Activated CD8-positive, alpha-beta T cell treated with anti-CD3 and anti-CD28 coated beads for 36 hours (primary cell): ENCODE measurements at regions not wholly inside any gene's neighbourhood (a gene's known extent, or its start where the extent isn't known, plus 50 kb on each side); places are given as distances from the start of the nearest gene placed in this dataset.

Experiments
- ATAC-seq: fragments of 200-7000 bp; cut with Tn5 transposase; one replicate; pipeline ENCODE4 v1.10.0; 2021; ENCODE audit warnings: mild to moderate bottlenecking, moderate library complexity
- CTCF ChIA-PET: fragments of 350-600 bp; sonication (Branson Sonifier 250); formaldehyde crosslinking; loops from one replicate; lab custom pipeline; 2021; ENCODE audit warnings: antibody characterized with exemption; lab: Charles Lee
- POLR2A ChIA-PET: fragments of 350-600 bp; sonication (Branson Sonifier 250); formaldehyde crosslinking; loops from one replicate; lab custom pipeline; 2021; ENCODE audit warnings: antibody characterized with exemption; lab: Charles Lee
- DNase-seq: peaks from one replicate; pipeline ENCODE4 v3.0.0-alpha.2; 2020
- H3K27ac Mint-ChIP-seq: one replicate; pipeline ENCODE4 v1.8.0; 2021; ENCODE audit warnings: mild to moderate bottlenecking, mixed read lengths
- H3K27me3 Mint-ChIP-seq: one replicate; pipeline ENCODE4 v1.8.0; 2021; ENCODE audit warnings: mixed read lengths
- H3K36me3 Mint-ChIP-seq: one replicate; pipeline ENCODE4 v1.8.0; 2021; ENCODE audit warnings: low read depth, mixed read lengths
- H3K4me1 Mint-ChIP-seq: one replicate; pipeline ENCODE4 v1.8.0; 2021; ENCODE audit warnings: low read depth, mixed read lengths
- H3K4me3 Mint-ChIP-seq: one replicate; pipeline ENCODE4 v1.8.0; 2021; ENCODE audit warnings: mild to moderate bottlenecking, moderate library complexity, mixed read lengths
- H3K9me3 Mint-ChIP-seq: one replicate; pipeline ENCODE4 v1.8.0; 2021; ENCODE audit warnings: mixed read lengths
- CTCF ChIP-seq: fragments of 200-600 bp; IDR thresholded peaks from one replicate; pipeline ENCODE4 v1.8.0; 2022; ENCODE audit warnings: antibody characterized with exemption, mild to moderate bottlenecking
- intact Hi-C: fragments of 100-400 bp; cut with micrococcal nuclease; formaldehyde crosslinking; loops from one replicate; pipeline ENCODE4 v1.10.0; 2022

- DNase-seq (peak; percentile 29), ATAC-seq (peak; percentile 77)
- Mint-ChIP-seq H3K4me3 (no peak overlapping the region), H3K27me3 (peaks cover 17% of the 10 kb centered on the region), H3K9me3 (peaks cover 22% of the 10 kb centered on the region), H3K27ac (no peak overlapping the region), H3K36me3 (peaks cover 5% of the 10 kb centered on the region), H3K4me1 (peaks cover 2% of the 10 kb centered on the region)
- POLR2A ChIA-PET, result no interaction called here
- CTCF ChIA-PET, result no interaction called here
- no peak for TF ChIP-seq CTCF
- intact Hi-C loops, result no loop called here
Observed at GRCh38 chr4:101556842-101557241, 209.5 kb upstream of the PPP3CA start.

GRCh38 chr4:101555341-101555880 lies 208.1 kb upstream of the PPP3CA start:
- Mint-ChIP-seq H3K27me3 (peaks cover 16% of the 10 kb centered on the region), H3K4me3 (no peak overlapping the region), H3K9me3 (peaks cover 22% of the 10 kb centered on the region), H3K36me3 (peaks cover 5% of the 10 kb centered on the region), H3K4me1 (peaks cover 2% of the 10 kb centered on the region), H3K27ac (no peak overlapping the region)
- DNase-seq, result no peak
- ATAC-seq, result no peak
- POLR2A ChIA-PET, result no interaction called here
- CTCF ChIA-PET, result no interaction called here
- intact Hi-C loops, result no loop called here
- no peak for TF ChIP-seq CTCF

GRCh38 chr4:101540336-101540735 lies 193.0 kb upstream of the PPP3CA start:
- ChIA-PET POLR2A (no interaction called here), CTCF (no interaction called here)
- TF ChIP-seq CTCF, result no peak
- H3K4me3 Mint-ChIP-seq, result no peak overlapping the region
- no peak for ATAC-seq
- intact Hi-C loops, result no loop called here
- peaks cover 5% of the 10 kb centered on the region for H3K9me3 Mint-ChIP-seq
- H3K36me3 Mint-ChIP-seq, result no peaks in the 10 kb centered on the region
- H3K27ac Mint-ChIP-seq, result no peak overlapping the region
- H3K27me3 Mint-ChIP-seq, result peaks cover 25% of the 10 kb centered on the region
- H3K4me1 Mint-ChIP-seq, result no peaks in the 10 kb centered on the region
- DNase-seq, result no peak

- DNase-seq (no peak), ATAC-seq (no peak)
- Mint-ChIP-seq H3K27me3 (peaks cover 39% of the 10 kb centered on the region), H3K36me3 (peaks cover 2% of the 10 kb centered on the region), H3K27ac (no peak overlapping the region), H3K9me3 (no peaks in the 10 kb centered on the region), H3K4me1 (peaks cover 26% of the 10 kb centered on the region), H3K4me3 (no peak overlapping the region)
- TF ChIP-seq CTCF, result no peak
- POLR2A ChIA-PET, result no interaction called here
- CTCF ChIA-PET, result no interaction called here
- intact Hi-C loops, result loop anchor here (5.0 to 10.0 kb wide), 2 partner anchors 126 to 184 kb away; partner anchors contain the start of gene PPP3CA
Observed at GRCh38 chr4:101528526-101528925, 181.2 kb upstream of the PPP3CA start.

- peaks cover 26% of the 10 kb centered on the region for H3K4me1 Mint-ChIP-seq
- no peaks in the 10 kb centered on the region for H3K9me3 Mint-ChIP-seq
- no peak for TF ChIP-seq CTCF
- ChIA-PET CTCF (interaction anchor here (0.6 to 1.5 kb wide), 3 partner anchors 11 to 238 kb away, joined by 3 to 5 read pairs (median 3); no protein-coding TSS in a partner anchor), POLR2A (no interaction called here)
- H3K4me3 Mint-ChIP-seq, result no peak overlapping the region
- DNase-seq, result peak; percentile 89
- peak overlapping the region; percentile 21 for H3K27ac Mint-ChIP-seq
- H3K27me3 Mint-ChIP-seq, result peaks cover 38% of the 10 kb centered on the region
- peak; percentile 98 for ATAC-seq
- peaks cover 2% of the 10 kb centered on the region for H3K36me3 Mint-ChIP-seq
- intact Hi-C loops, result loop anchor here (1.0 to 10.0 kb wide), 3 partner anchors 108 to 182 kb away; partner anchors contain the start of gene PPP3CA
Observed at GRCh38 chr4:101527188-101527587, 179.9 kb upstream of the PPP3CA start.
